K562 (cell line): ENCODE measurements at regions not wholly inside any gene's neighbourhood (a gene's known extent, or its start where the extent isn't known, plus 50 kb on each side); places are given as distances from the start of the nearest gene placed in this dataset.

Source experiments
- CHD7 ChIP-seq: fragments of 200-600 bp; sonication (generic); IDR thresholded peaks from one replicate; pipeline ENCODE4 v1.6.1; 2012; ENCODE audit warnings: mild to moderate bottlenecking, low read depth, low read length, inconsistent platforms

- TF ChIP-seq CHD7: no peak
Observed at GRCh38 chr10:109774121-109774440, 149.2 kb downstream of the XPNPEP1 start (continued).
